SK-N-SH (cell line): ENCODE measurements at regions not wholly inside any gene's neighbourhood (a gene's known extent, or its start where the extent isn't known, plus 50 kb on each side); places are given as distances from the start of the nearest gene placed in this dataset.
A peak's percentile ranks its signal among the peaks of the same experiment; 100 is the strongest.
"Not testable (repeated sequence)": the region's sequence is repeated elsewhere in the genome, so short reads cannot be mapped to it uniquely, and the experiment has no call there.

ENCODE experiments used
- CTCF ChIA-PET: fragments of 300-600, 350-600 bp; formaldehyde crosslinking; extraction: SDS; loops from one replicate; lab custom pipeline; 2021; lab: Yijun Ruan, JAX
- POLR2A ChIA-PET: fragments of 350-600 bp; sonication (Branson Sonifier 250); formaldehyde crosslinking; extraction: SDS; loops from one replicate; lab custom pipeline; 2020; ENCODE audit warnings: antibody characterized with exemption, inconsistent platforms; lab: Yijun Ruan, JAX
- DNase-seq: peaks from one replicate; pipeline ENCODE4 v3.0.0; 2012
- H2AFZ ChIP-seq: fragments of 200-600 bp; sonication (generic); 2 replicates; pipeline ENCODE4 v1.8.1; 2016; ENCODE audit warnings: antibody characterized with exemption, mild to moderate bottlenecking, low read depth
- H3F3A ChIP-seq: fragments of 200-600 bp; sonication (generic); replicated peaks from 2 replicates; pipeline ENCODE3; 2016; ENCODE audit warnings: antibody characterized with exemption, mild to moderate bottlenecking; ENCODE audit not compliant: insufficient read depth
- H3K27ac ChIP-seq, 2 experiments: fragments of 200-500 bp in 1 of 2; fragments of 200-600 bp in 1 of 2; sonication (Bioruptor generic) in 1 of 2; sonication (generic), shearing (Covaris generic) in 1 of 2; 2 replicates each; pipeline versions ENCODE4 v1.5.1 to v1.6.1; 2014 to 2016; ENCODE audit warnings: low read depth in 2 of 2, inconsistent platforms in 1 of 2, low read length in 1 of 2, mild to moderate bottlenecking in 1 of 2, mixed read lengths in 1 of 2
- H3K27me3 ChIP-seq: fragments of 200-600 bp; sonication (generic), shearing (Covaris generic); 2 replicates; pipeline ENCODE4 v1.6.1; 2016; ENCODE audit warnings: mixed run types; ENCODE audit not compliant: insufficient read depth
- H3K36me3 ChIP-seq, 2 experiments: fragments of 200-500 bp in 1 of 2; fragments of 200-600 bp in 1 of 2; sonication (Bioruptor generic) in 1 of 2; sonication (generic) in 1 of 2; replicated peaks in 1 of 2; 2 replicates each; pipeline versions ENCODE3 to v1.5.1; 2014 to 2016; ENCODE audit warnings: low read length in 1 of 2, mild to moderate bottlenecking in 1 of 2; ENCODE audit not compliant: insufficient read depth in 2 of 2, control insufficient read depth in 1 of 2
- H3K4me1 ChIP-seq, 2 experiments: fragments of 200-500 bp in 1 of 2; fragments of 200-600 bp in 1 of 2; sonication (Bioruptor generic) in 1 of 2; sonication (generic), shearing (Covaris generic) in 1 of 2; 2 replicates each; pipeline versions ENCODE4 v1.5.1 to v1.6.1; 2014 to 2016; ENCODE audit warnings: low read depth in 1 of 2, low read length in 1 of 2, mixed run types in 1 of 2; ENCODE audit not compliant: insufficient read depth in 2 of 2, control insufficient read depth in 1 of 2
- H3K4me2 ChIP-seq: fragments of 200-600 bp; sonication (generic), shearing (Covaris generic); 2 replicates; pipeline ENCODE4 v1.6.1; 2017; ENCODE audit warnings: mixed run types
- H3K4me3 ChIP-seq, 2 experiments: fragments of 200-500 bp in 1 of 2; fragments of 200-600 bp in 1 of 2; sonication (Bioruptor generic) in 1 of 2; sonication (generic), shearing (Covaris generic) in 1 of 2; 2 replicates each; pipeline versions ENCODE4 v1.5.1 to v1.8.1; 2014 to 2016; ENCODE audit warnings: low read depth in 2 of 2, inconsistent platforms in 1 of 2, low read length in 1 of 2, mild to moderate bottlenecking in 1 of 2, mixed read lengths in 1 of 2, moderate library complexity in 1 of 2
- H3K79me2 ChIP-seq: fragments of 200-600 bp; sonication (generic); 2 replicates; pipeline ENCODE4 v1.8.1; 2017; ENCODE audit warnings: mild to moderate bottlenecking; ENCODE audit not compliant: insufficient read depth
- H3K9ac ChIP-seq: fragments of 200-600 bp; sonication (generic); 2 replicates; pipeline ENCODE4 v1.6.1; 2017; ENCODE audit warnings: mixed run types
- H3K9me2 ChIP-seq: fragments of 200-600 bp; sonication (generic); 2 replicates; pipeline ENCODE4 v1.6.1; 2017; ENCODE audit warnings: mixed run types
- H3K9me3 ChIP-seq: fragments of 200-600 bp; sonication (generic); 2 replicates; pipeline ENCODE4 v1.6.1; 2017; ENCODE audit warnings: mixed run types, mild to moderate bottlenecking, moderate library complexity
- H4K20me1 ChIP-seq: fragments of 200-600 bp; sonication (generic); 2 replicates; pipeline ENCODE4 v1.6.1; 2017; ENCODE audit warnings: mild to moderate bottlenecking, mixed run types; ENCODE audit not compliant: insufficient read depth
- ELF1 ChIP-seq: IDR thresholded peaks from 2 replicates; pipeline ENCODE4 v1.4.0; 2012
- FOXJ3 ChIP-seq: sonication (generic); formaldehyde crosslinking; IDR thresholded peaks from 2 replicates; pipeline ENCODE4 v1.5.1; 2020; ENCODE audit warnings: mild to moderate bottlenecking, missing genetic modification reagents
- YY1 ChIP-seq: IDR thresholded peaks from 2 replicates; pipeline ENCODE4 v1.4.0; 2012; ENCODE audit warnings: low read depth, mild to moderate bottlenecking
- WGBS: methylation state at CpG from one replicate; pipeline ENCODE4 v1.1.6; 2017; ENCODE audit warnings: low lambda C conversion rate; 5-methylcytosine and 5-hydroxymethylcytosine counted together
- TF ChIP-seq, protein P1 (sequence below): IDR thresholded peaks from 2 replicates; pipeline ENCODE4 v1.4.0; 2012; ENCODE audit warnings: low read depth, borderline replicate concordance
- TF ChIP-seq, protein P2 (sequence below): fragments of 200-600 bp; sonication (generic); IDR thresholded peaks from 2 replicates; pipeline ENCODE4 v1.6.1; 2017; ENCODE audit warnings: antibody characterized with exemption, mild to moderate bottlenecking, moderate library complexity

DNA sequence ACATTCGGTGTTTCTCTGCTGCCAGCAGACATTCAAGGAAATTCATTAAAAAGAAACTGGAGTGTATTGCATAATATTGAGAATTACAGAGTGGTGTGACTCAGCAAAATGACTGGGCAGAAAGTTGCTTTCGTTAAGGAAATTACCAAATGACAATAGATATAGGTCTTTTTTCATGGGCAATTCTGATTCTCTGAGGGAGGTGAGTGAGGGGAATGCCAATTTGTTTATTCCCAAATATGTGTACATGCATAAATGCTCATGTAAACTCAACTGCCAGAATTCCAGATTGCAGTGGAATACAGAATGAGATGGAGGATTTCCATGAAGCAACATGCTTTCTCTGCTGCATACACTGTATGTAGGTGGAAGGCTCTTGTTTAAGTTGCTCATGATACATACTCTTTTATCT is 1730.1 kb downstream of the SLITRK5 start:
- Histone ChIP-seq H3K27ac (no peak overlapping the region), H3K36me3 (no peaks in the 10 kb centered on the region), H3K4me1 (peaks cover 0 to 6% of the 10 kb centered on the region in 2 experiments; a peak in 2 of 4 replicates), H3K27me3 (no peaks in the 10 kb centered on the region), H3K79me2 (no peaks in the 10 kb centered on the region), H2AFZ (peak overlapping the region; percentile 56; the same call in 1 of the 2 replicates), H3F3A (no peaks in the 10 kb centered on the region), H4K20me1 (no peaks in the 10 kb centered on the region), H3K4me2 (peak overlapping the region; percentile 23), H3K4me3 (no peak overlapping the region), H3K9me3 (no peaks in the 10 kb centered on the region), H3K9ac (no peak overlapping the region), H3K9me2 (no peaks in the 10 kb centered on the region; the same call in 1 of the 2 replicates)
- TF ChIP-seq, protein P1, sequence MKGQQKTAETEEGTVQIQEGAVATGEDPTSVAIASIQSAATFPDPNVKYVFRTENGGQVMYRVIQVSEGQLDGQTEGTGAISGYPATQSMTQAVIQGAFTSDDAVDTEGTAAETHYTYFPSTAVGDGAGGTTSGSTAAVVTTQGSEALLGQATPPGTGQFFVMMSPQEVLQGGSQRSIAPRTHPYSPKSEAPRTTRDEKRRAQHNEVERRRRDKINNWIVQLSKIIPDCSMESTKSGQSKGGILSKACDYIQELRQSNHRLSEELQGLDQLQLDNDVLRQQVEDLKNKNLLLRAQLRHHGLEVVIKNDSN: no peak
- TF ChIP-seq ELF1: no peak
- TF ChIP-seq, protein P2, sequence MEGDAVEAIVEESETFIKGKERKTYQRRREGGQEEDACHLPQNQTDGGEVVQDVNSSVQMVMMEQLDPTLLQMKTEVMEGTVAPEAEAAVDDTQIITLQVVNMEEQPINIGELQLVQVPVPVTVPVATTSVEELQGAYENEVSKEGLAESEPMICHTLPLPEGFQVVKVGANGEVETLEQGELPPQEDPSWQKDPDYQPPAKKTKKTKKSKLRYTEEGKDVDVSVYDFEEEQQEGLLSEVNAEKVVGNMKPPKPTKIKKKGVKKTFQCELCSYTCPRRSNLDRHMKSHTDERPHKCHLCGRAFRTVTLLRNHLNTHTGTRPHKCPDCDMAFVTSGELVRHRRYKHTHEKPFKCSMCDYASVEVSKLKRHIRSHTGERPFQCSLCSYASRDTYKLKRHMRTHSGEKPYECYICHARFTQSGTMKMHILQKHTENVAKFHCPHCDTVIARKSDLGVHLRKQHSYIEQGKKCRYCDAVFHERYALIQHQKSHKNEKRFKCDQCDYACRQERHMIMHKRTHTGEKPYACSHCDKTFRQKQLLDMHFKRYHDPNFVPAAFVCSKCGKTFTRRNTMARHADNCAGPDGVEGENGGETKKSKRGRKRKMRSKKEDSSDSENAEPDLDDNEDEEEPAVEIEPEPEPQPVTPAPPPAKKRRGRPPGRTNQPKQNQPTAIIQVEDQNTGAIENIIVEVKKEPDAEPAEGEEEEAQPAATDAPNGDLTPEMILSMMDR: no peak
- WGBS: 21% methylated on average over 2 of the region's 2 CpGs
- no peak for DNase-seq
- ChIA-PET POLR2A (no interaction called here), CTCF (no interaction called here)

DNA sequence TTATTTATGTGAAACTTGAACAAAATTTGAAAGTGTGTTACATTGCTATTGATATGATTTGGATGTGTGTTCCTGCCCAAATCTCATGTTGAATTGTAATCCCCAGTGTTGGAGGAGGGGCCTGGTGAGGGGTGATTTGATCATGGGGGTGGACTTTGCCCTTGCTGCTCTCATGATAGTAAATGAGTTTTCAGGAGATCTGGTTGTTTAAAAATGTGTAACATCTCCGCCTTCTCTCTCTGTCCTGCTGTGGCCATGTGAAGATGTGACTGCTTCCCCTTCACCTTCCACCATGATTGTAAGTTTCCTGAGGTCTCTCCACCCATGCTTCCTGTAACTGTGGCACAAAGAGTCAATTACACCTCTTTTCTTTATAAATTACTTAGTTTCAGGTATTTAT is 1731.0 kb downstream of the SLITRK5 start:
- ChIA-PET CTCF (no interaction called here), POLR2A (no interaction called here)
- Histone ChIP-seq H4K20me1 (no peaks in the 10 kb centered on the region), H3K9me2 (no peaks in the 10 kb centered on the region), H2AFZ (no peak overlapping the region), H3K36me3 (no peaks in the 10 kb centered on the region), H3K4me1 (peaks cover 0 to 6% of the 10 kb centered on the region in 2 experiments; a peak in 1 of 4 replicates), H3K27ac (no peak overlapping the region), H3K27me3 (no peaks in the 10 kb centered on the region), H3K79me2 (no peaks in the 10 kb centered on the region), H3F3A (no peaks in the 10 kb centered on the region), H3K9ac (no peak overlapping the region), H3K4me3 (no peak overlapping the region), H3K4me2 (no peak overlapping the region), H3K9me3 (no peaks in the 10 kb centered on the region)
- no peak for DNase-seq
- WGBS: 63% methylated on average over 1 of the region's 1 CpG
- TF ChIP-seq FOXJ3 (CRISPR knock-in tag) (no peak), YY1 (no peak)

DNA sequence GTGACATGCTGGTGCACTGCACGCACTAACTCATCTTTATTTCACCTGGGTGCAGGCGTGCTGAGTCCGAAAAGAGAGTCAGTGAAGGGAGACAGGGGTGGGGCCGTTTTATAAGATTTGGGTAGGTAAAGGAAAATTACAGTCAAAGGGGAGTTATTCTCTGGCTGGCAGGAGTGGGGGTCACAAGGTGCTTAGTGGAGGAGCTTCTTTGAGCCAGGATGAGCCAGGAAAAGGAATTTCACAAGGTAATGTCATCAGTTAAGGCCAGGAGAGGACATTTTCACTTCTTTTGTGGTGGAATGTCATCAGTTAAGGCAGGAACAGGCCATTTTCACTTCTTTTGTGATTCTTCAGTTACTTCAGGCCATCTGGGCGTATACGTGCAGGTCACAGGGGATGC is 1734.9 kb downstream of the SLITRK5 start:
- H3K27ac ChIP-seq, H2AFZ ChIP-seq, H3K79me2 ChIP-seq, H3K9me2 ChIP-seq, H3K9ac ChIP-seq, H3K36me3 ChIP-seq, H3K4me3 ChIP-seq, DNase-seq, H3F3A ChIP-seq, H3K27me3 ChIP-seq, H4K20me1 ChIP-seq, H3K4me2 ChIP-seq, POLR2A ChIA-PET, H3K9me3 ChIP-seq, CTCF ChIA-PET, H3K4me1 ChIP-seq: not testable (repeated sequence)
- 82% methylated on average over 6 of the region's 6 CpGs for WGBS
